Liver (tissue), 3 donors: ENCODE measurements at regions not wholly inside any gene's neighbourhood (a gene's known extent, or its start where the extent isn't known, plus 50 kb on each side); places are given as distances from the start of the nearest gene placed in this dataset.

ENCODE experiments used
- EGR1 ChIP-seq, 2 donors: IDR thresholded peaks; 2 replicates each; pipeline ENCODE4 v1.6.1; 2016 to 2018; ENCODE audit warnings: antibody characterized with exemption in 2 of 2, low read depth in 2 of 2
- FOXA1 ChIP-seq: IDR thresholded peaks from 2 replicates; pipeline ENCODE4 v1.6.1; 2016; ENCODE audit warnings: antibody characterized with exemption
- JUND ChIP-seq, 2 donors: IDR thresholded peaks; 2 replicates each; pipeline ENCODE4 v1.6.1; 2016; ENCODE audit warnings: antibody characterized with exemption in 2 of 2
- RAD21 ChIP-seq, 2 donors: IDR thresholded peaks; 2 replicates each; pipeline ENCODE4 v1.6.1; 2016; ENCODE audit warnings: antibody characterized with exemption in 2 of 2, mild to moderate bottlenecking in 2 of 2
- RXRA ChIP-seq, 2 donors: IDR thresholded peaks; 2 replicates each; pipeline ENCODE4 v1.6.1; 2017 to 2018; ENCODE audit warnings: antibody characterized with exemption in 2 of 2, mild to moderate bottlenecking in 1 of 2
- TAF1 ChIP-seq: conservative IDR thresholded peaks from 2 replicates; pipeline ENCODE4 v1.6.1; 2016; ENCODE audit warnings: antibody characterized with exemption, mild to moderate bottlenecking
- YY1 ChIP-seq: IDR thresholded peaks from 2 replicates; pipeline ENCODE4 v1.6.1; 2016; ENCODE audit warnings: antibody characterized with exemption, mild to moderate bottlenecking
- TF ChIP-seq, protein P1 (sequence below): IDR thresholded peaks from 2 replicates; pipeline ENCODE4 v1.6.1; 2016; ENCODE audit warnings: antibody characterized with exemption, mild to moderate bottlenecking
- TF ChIP-seq, protein P2 (sequence below): fragments of 150-350 bp; IDR thresholded peaks from 2 replicates; pipeline ENCODE4 v1.5.1; 2017; ENCODE audit warnings: improper control_type of control experiment, low read depth, low read length; ENCODE audit not compliant: missing input control
- TF ChIP-seq, protein P3 (sequence below): IDR thresholded peaks from 2 replicates; pipeline ENCODE4 v1.6.1; 2016; ENCODE audit warnings: antibody characterized with exemption
- TF ChIP-seq, protein P4 (sequence below): IDR thresholded peaks from 2 replicates; pipeline ENCODE4 v1.6.1; 2016; ENCODE audit warnings: antibody characterized with exemption
- TF ChIP-seq, protein P5 (sequence below): IDR thresholded peaks from 2 replicates; pipeline ENCODE4 v1.6.1; 2016; ENCODE audit warnings: antibody characterized with exemption
- donor health status: healthy.
- donor health status: healthy.

DNA sequence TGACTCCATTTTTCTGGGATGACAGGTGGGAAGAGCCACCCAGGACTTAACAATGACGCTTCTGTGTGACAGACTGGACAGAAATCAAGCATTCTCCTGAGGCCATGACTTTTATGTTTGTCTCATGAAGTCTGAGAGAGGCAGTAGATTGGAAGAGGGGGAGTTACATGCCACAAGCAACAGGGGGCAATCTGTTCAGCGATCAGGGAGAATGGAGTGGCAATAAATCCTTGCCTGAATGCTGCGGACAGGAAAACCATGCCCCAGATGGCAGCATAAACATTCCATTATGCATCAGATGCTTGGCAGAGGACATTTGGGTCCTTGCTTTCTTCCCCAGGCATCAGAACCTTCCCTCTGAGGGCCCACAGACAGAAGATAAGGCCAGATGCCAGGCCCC is 312.4 kb upstream of the DIPK2B start:
- TF ChIP-seq, protein P1, sequence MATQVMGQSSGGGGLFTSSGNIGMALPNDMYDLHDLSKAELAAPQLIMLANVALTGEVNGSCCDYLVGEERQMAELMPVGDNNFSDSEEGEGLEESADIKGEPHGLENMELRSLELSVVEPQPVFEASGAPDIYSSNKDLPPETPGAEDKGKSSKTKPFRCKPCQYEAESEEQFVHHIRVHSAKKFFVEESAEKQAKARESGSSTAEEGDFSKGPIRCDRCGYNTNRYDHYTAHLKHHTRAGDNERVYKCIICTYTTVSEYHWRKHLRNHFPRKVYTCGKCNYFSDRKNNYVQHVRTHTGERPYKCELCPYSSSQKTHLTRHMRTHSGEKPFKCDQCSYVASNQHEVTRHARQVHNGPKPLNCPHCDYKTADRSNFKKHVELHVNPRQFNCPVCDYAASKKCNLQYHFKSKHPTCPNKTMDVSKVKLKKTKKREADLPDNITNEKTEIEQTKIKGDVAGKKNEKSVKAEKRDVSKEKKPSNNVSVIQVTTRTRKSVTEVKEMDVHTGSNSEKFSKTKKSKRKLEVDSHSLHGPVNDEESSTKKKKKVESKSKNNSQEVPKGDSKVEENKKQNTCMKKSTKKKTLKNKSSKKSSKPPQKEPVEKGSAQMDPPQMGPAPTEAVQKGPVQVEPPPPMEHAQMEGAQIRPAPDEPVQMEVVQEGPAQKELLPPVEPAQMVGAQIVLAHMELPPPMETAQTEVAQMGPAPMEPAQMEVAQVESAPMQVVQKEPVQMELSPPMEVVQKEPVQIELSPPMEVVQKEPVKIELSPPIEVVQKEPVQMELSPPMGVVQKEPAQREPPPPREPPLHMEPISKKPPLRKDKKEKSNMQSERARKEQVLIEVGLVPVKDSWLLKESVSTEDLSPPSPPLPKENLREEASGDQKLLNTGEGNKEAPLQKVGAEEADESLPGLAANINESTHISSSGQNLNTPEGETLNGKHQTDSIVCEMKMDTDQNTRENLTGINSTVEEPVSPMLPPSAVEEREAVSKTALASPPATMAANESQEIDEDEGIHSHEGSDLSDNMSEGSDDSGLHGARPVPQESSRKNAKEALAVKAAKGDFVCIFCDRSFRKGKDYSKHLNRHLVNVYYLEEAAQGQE = no peak
- TF ChIP-seq, protein P2, sequence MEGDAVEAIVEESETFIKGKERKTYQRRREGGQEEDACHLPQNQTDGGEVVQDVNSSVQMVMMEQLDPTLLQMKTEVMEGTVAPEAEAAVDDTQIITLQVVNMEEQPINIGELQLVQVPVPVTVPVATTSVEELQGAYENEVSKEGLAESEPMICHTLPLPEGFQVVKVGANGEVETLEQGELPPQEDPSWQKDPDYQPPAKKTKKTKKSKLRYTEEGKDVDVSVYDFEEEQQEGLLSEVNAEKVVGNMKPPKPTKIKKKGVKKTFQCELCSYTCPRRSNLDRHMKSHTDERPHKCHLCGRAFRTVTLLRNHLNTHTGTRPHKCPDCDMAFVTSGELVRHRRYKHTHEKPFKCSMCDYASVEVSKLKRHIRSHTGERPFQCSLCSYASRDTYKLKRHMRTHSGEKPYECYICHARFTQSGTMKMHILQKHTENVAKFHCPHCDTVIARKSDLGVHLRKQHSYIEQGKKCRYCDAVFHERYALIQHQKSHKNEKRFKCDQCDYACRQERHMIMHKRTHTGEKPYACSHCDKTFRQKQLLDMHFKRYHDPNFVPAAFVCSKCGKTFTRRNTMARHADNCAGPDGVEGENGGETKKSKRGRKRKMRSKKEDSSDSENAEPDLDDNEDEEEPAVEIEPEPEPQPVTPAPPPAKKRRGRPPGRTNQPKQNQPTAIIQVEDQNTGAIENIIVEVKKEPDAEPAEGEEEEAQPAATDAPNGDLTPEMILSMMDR = no peak
- TF ChIP-seq JUND (IDR thresholded peaks at IDR 0.05) (no peak), YY1 (no peak), TAF1 (no peak), FOXA1 (no peak), RAD21 (IDR thresholded peaks at IDR 0.05) (no peak), RXRA (IDR thresholded peaks at IDR 0.05) (no peak), EGR1 (IDR thresholded peaks at IDR 0.05; ENCODE audit: low read depth in 2 of 2) (no peak)
- TF ChIP-seq, protein P3, sequence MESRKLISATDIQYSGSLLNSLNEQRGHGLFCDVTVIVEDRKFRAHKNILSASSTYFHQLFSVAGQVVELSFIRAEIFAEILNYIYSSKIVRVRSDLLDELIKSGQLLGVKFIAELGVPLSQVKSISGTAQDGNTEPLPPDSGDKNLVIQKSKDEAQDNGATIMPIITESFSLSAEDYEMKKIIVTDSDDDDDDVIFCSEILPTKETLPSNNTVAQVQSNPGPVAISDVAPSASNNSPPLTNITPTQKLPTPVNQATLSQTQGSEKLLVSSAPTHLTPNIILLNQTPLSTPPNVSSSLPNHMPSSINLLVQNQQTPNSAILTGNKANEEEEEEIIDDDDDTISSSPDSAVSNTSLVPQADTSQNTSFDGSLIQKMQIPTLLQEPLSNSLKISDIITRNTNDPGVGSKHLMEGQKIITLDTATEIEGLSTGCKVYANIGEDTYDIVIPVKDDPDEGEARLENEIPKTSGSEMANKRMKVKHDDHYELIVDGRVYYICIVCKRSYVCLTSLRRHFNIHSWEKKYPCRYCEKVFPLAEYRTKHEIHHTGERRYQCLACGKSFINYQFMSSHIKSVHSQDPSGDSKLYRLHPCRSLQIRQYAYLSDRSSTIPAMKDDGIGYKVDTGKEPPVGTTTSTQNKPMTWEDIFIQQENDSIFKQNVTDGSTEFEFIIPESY = no peak
- TF ChIP-seq, protein P4, sequence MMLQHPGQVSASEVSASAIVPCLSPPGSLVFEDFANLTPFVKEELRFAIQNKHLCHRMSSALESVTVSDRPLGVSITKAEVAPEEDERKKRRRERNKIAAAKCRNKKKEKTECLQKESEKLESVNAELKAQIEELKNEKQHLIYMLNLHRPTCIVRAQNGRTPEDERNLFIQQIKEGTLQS = no peak
- TF ChIP-seq, protein P5, sequence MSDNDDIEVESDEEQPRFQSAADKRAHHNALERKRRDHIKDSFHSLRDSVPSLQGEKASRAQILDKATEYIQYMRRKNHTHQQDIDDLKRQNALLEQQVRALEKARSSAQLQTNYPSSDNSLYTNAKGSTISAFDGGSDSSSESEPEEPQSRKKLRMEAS = no peak
